Left renal cortex interstitium (tissue), 4 donors: ENCODE measurements at regions not wholly inside any gene's neighbourhood (a gene's known extent, or its start where the extent isn't known, plus 50 kb on each side); places are given as distances from the start of the nearest gene placed in this dataset.
"Not testable (repeated sequence)": the region's sequence is repeated elsewhere in the genome, so short reads cannot be mapped to it uniquely, and the experiment has no call there.

Source experiments
- DNase-seq, 4 donors: peaks; one replicate each; pipeline ENCODE4 v3.0.0-alpha.2; 2013; ENCODE audit warnings: low read depth in 4 of 4, low spot score in 2 of 4, missing footprints in 1 of 4

- no peak for DNase-seq
Observed at GRCh38 chr9:31588006-31588405, 796.4 kb upstream of the ACO1 start.

GRCh38 chr9:31588756-31589155 lies 795.7 kb upstream of the ACO1 start:
- DNase-seq = no peak

DNA sequence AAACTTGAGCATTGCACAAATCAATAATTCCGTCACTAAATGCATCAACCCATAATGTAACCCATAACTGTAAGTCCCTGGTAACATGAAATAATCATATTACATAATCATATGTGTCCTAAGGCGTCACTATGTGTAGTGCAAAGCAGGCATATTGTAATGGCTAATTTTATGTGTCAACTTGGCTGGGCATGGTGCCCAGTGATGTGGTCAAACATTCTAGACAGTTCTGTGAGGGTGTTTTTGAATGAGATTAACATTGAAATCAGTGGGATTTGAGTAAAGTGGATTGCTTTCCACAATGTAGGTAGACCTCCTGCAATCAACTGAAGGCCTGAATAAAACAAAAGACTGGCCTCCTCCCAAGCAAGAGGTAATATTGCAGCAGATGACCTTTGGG lies 794.4 kb upstream of the ACO1 start:
- no peak for DNase-seq

DNA sequence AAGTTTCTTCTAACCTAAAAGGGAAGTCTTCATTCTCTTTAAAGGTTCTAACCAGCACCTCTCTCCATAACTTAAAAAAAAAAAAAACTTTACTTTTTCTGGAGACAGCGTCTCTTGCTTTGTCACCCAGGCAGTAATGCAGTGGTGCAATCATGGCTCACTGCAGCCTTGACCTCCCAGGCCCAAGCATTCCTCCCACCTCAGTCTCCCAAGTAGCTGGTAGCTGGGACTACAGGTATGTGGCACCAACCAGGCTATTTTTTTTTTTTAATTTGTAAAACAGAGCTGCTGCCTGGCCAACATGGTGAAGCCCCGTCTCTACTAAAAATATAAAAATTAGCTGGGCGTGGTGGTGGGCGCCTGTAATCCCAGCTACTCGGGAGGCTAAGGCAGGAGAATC lies 787.4 kb upstream of the ACO1 start:
- DNase-seq = not testable (repeated sequence)

- DNase-seq = no peak
Observed at GRCh38 chr9:31597977-31598376, 786.5 kb upstream of the ACO1 start.

DNA sequence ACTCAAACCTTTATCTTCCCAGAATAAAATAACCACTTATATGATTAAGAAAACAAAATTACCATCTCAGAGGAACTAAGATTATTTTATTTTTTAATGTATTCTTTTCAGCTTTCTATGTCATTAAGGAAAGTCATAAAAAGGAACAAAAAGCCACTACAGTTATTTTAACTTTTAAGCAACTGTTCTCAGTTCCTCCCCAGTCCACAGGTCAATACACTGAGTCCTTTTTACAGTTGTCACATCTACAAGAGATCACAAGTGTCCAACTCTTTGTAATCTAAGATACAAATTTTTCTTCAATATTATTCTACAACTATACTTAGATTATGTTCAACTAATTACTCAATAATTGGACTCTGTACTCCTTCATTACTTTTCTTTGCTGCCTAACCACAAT lies 782.8 kb upstream of the ACO1 start:
- no peak for DNase-seq

DNA sequence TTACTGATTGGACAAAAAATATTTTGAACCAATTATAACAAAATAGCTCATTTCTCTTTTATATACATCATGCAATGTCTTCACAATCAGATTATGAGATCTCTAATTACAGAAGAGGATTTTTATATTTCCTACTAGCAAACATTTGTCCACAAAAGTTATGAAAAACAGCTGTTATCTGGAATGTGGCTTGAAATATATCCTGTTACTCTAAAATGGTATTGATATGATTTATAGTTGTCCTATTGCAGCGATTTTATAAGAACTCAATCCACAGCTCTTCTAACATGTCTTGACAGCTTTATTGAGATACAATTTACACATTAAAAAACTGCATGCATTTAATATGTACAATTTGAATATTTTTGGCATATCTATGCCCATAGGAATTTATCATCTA lies 779.9 kb upstream of the ACO1 start:
- no peak for DNase-seq

DNA sequence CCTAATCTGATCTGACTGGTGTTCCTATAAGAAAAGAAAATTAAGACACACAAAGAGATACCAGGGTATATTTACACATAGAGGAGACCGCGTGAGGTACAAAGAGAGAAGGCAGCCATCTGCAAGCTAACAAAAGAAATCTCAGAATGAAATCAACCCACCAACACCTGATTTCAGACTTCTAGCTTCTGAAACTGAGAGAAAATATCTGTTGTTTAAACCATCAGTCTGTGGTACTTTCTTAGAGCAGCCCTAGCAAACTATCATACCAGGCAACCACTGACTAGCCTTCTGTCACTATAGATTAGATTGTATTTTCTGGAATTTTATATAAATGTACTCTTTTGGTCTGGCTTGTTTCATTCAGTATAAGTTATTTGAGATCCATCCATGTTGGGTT lies 779.3 kb upstream of the ACO1 start:
- no peak for DNase-seq

DNA sequence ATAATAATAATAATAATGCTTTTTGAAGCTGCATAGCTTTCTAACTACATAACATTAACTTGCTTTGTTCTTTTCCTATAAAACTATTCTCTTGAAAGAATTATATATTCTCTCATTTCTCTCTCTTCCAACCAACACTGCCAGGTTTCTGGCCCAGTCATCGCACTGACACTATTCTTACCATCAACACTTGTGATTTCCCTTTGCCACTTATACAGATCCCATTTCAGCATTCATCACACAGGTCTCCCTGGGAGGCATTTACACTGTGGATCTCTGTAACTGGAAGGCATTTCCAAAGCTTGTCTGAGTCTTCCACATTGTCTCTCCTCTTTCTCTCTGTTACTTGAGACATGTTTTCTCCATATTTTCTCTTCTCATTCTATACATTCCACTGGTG lies 777.8 kb upstream of the ACO1 start:
- DNase-seq = no peak

DNA sequence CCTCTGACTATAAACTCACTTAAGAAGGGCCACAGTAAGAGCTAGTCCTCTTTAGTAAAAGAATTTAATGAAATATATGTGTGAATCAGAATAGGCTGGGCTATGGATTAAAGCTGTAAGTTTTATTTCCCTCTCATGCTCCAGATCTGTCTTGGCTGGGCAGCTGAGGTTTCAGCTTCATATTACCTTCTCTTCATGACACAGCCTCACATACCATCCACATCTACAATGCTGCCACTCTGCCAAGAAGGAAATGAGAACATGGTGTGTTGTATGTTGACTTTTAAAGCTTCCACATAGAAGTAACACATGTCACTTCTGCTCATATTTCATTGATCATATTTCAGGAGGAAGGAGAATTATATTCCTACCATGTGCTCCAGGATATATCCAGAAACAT lies 776.0 kb upstream of the ACO1 start:
- no peak for DNase-seq

- DNase-seq = no peak
Observed at GRCh38 chr9:31608881-31609280, 775.6 kb upstream of the ACO1 start.

GRCh38 chr9:31612336-31613030 lies 772.0 kb upstream of the ACO1 start:
- DNase-seq = no peak

DNA sequence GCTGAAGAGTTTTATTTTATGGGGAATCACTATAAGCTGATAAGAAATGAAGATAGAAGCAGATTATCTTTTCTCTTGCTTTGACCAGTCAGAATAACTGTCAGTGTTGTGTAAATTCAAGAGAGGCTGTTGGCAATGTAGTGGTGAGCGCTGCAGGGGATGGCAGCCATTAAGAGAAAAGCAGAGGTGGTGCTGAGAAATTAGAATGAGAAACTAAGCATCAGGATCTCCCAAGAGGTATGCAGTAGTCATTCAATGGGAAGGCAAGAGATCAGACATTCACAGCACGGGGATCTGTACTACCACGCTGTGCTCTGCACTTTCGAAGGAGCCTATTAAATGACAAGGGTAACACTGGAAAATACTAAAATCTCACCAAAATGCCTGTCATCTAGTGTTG lies 768.5 kb upstream of the ACO1 start:
- no peak for DNase-seq

- no peak for DNase-seq
Observed at GRCh38 chr9:31623511-31623910, 760.9 kb upstream of the ACO1 start.

DNA sequence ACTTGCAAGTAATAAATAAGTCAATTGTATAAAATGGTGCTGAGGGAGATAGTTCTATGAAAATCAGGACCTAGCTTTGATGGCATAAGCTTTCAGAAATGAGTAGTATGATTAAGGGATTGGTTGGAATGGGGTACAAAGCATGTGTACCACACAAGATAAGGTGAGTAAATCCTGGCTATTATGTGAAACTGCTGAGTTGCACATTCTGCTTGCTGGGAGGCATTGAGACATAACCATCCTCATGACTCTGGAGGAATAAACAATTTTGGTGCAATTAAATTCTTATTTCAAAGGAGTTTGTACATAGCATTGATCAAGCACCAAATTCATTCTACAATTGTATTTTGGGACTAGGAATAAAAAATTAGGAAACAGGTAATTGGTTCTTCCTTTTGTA lies 755.2 kb upstream of the ACO1 start:
- no peak for DNase-seq

GRCh38 chr9:31637265-31637664 lies 747.2 kb upstream of the ACO1 start:
- DNase-seq = no peak

- DNase-seq = no peak
Observed at GRCh38 chr9:31637861-31638260, 746.6 kb upstream of the ACO1 start.

GRCh38 chr9:31639451-31639850 lies 745.0 kb upstream of the ACO1 start:
- DNase-seq = no peak

DNA sequence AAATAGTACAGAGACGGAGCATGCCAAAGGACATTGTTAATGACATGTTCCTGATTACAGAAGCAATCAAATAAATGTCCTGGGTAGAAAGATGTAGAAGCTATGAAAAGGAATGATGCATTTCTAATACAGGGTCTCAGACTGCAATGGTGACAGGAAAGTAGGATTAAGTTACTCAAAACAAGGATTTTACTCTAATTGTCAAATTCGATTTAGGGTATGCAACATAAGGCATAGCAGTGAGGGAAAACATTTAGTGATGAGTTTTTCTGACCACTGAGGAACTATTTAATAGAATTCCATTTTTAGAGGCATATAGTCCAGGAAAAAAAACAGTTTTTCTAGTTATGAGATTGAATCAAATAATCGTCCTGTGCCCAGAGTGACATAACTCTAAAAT lies 715.1 kb upstream of the ACO1 start:
- DNase-seq = no peak

DNA sequence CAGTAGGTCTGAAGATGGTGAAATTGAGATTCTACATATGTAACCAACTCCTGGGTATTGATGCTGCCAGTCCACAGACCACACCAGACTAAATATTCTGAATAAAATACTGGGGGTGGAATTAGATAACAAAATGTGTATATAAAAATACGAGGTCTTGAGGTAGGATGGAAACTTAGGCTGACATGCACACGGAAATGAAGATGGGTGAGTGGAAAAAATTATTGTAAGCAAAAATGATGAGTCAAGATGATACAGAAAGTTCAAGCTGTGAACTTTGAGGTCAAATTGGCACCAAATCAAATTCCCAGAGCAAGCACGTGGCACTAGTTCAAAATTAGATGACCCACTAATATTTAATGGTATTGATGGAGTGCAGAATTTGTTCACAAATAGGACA lies 713.4 kb upstream of the ACO1 start:
- no peak for DNase-seq

GRCh38 chr9:31674264-31674663 lies 710.2 kb upstream of the ACO1 start:
- DNase-seq = no peak

DNA sequence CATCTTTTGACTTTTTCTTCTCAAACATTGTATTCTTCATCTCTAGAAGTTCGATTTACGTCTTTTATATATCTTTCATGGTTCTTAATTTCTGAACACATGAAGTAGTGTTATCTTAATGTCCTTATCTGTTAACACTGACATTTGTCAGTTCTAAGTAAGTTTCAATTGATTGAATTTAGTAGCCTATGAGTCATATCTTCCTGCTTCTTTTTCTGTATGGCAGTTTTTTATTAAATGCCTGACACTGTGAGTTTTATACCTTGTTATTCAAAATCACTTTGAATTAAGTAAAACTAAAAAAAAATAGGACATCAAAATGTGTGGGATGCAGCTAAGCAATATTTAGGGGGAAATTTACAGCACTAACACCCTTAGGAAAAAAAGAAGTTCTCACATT lies 707.0 kb upstream of the ACO1 start:
- DNase-seq = no peak

- no peak for DNase-seq
Observed at GRCh38 chr9:31677877-31678276, 706.6 kb upstream of the ACO1 start.
